B cell (primary cell): ENCODE measurements at regions not wholly inside any gene's neighbourhood (a gene's known extent, or its start where the extent isn't known, plus 50 kb on each side); places are given as distances from the start of the nearest gene placed in this dataset.
"Not testable (repeated sequence)": the region's sequence is repeated elsewhere in the genome, so short reads cannot be mapped to it uniquely, and the experiment has no call there.

Source experiments
- ATAC-seq: fragments of 200-7000 bp; cut with Tn5 transposase; one replicate; pipeline ENCODE4 v1.10.0; 2021; ENCODE audit warnings: low read depth, mild to moderate bottlenecking, moderate number of reproducible peaks, moderate library complexity
- CTCF ChIA-PET: fragments of 350-600 bp; sonication (Branson Sonifier 250); formaldehyde crosslinking; loops from one replicate; lab custom pipeline; 2021; ENCODE audit warnings: antibody characterized with exemption, inconsistent platforms; lab: Charles Lee
- POLR2A ChIA-PET: fragments of 350-600 bp; sonication (Branson Sonifier 250); formaldehyde crosslinking; loops from one replicate; lab custom pipeline; 2021; ENCODE audit warnings: antibody characterized with exemption; lab: Charles Lee
- DNase-seq: peaks from one replicate; pipeline ENCODE4 v3.0.0; 2013
- H2AFZ ChIP-seq: 2 replicates; pipeline ENCODE4 v1.6.1; 2012; ENCODE audit warnings: mild to moderate bottlenecking, low read depth, low read length; ENCODE audit not compliant: insufficient read depth, poor library complexity, severe bottlenecking
- H3K27ac ChIP-seq, 2 donors: 1 replicate in 1 of 2; 2 replicates in 1 of 2; pipeline ENCODE4 v1.5.1; 2012 to 2013; ENCODE audit warnings: low read length in 2 of 2, mild to moderate bottlenecking in 2 of 2, moderate library complexity in 1 of 2
- H3K27me3 ChIP-seq, 4 experiments: fragments of 200-600 bp in 1 of 4; sonication (generic) in 1 of 4; replicated peaks in 1 of 4; 1 replicate in 2 of 4; 2 replicates in 2 of 4; pipeline versions ENCODE4 v1.6.1 to v1.7.0; 2013 to 2016; ENCODE audit warnings: low read length in 3 of 4, mild to moderate bottlenecking in 2 of 4, mixed read lengths in 1 of 4, moderate library complexity in 1 of 4; ENCODE audit not compliant: insufficient read depth in 4 of 4, control insufficient read depth in 3 of 4; ENCODE audit errors: control extremely low read depth in 1 of 4
- H3K36me3 ChIP-seq, 2 experiments: replicated peaks in 1 of 2; 1 replicate in 1 of 2; 2 replicates in 1 of 2; pipeline versions ENCODE4 v1.6.1 to v1.7.1; 2013; ENCODE audit warnings: low read length in 1 of 2; ENCODE audit not compliant: insufficient read depth in 2 of 2, control insufficient read depth in 1 of 2; ENCODE audit errors: control extremely low read depth in 1 of 2, extremely low read depth in 1 of 2
- H3K4me1 ChIP-seq, 2 donors: fragments of 200-600 bp in 1 of 2; sonication (generic) in 1 of 2; 1 replicate in 1 of 2; 2 replicates in 1 of 2; pipeline versions ENCODE4 v1.5.1 to v1.6.1; 2013 to 2017; ENCODE audit warnings: low read length in 2 of 2; ENCODE audit not compliant: control insufficient read depth in 2 of 2, insufficient read depth in 2 of 2
- H3K4me2 ChIP-seq: replicated peaks from 2 replicates; pipeline ENCODE3; 2012; ENCODE audit warnings: mild to moderate bottlenecking, low read depth, low read length; ENCODE audit not compliant: poor library complexity, severe bottlenecking
- H3K4me3 ChIP-seq, 5 experiments: fragments of 200-600 bp in 1 of 5; sonication (generic) in 1 of 5; 1 replicate in 3 of 5; 2 replicates in 2 of 5; pipeline versions ENCODE4 v1.5.1 to v1.7.0; 2011 to 2016; ENCODE audit warnings: low read length in 4 of 5, mild to moderate bottlenecking in 4 of 5, low read depth in 2 of 5, control low read depth in 1 of 5, moderate library complexity in 1 of 5; ENCODE audit not compliant: insufficient read depth in 1 of 5; ENCODE audit errors: control extremely low read depth in 1 of 5, extremely low read depth in 1 of 5
- H3K79me2 ChIP-seq: fragments of 200-600 bp; sonication (generic); one replicate; pipeline ENCODE4 v1.6.0; 2016; ENCODE audit warnings: low read length; ENCODE audit not compliant: control insufficient read depth, insufficient read depth
- H3K9ac ChIP-seq: fragments of 200-600 bp; sonication (generic); 2 replicates; pipeline ENCODE4 v1.6.1; 2017; ENCODE audit warnings: mild to moderate bottlenecking, low read length, moderate library complexity
- H3K9me3 ChIP-seq, 3 donors: one replicate each; pipeline versions ENCODE4 v1.6.1 to v1.7.1; 2013; ENCODE audit warnings: low read length in 2 of 3; ENCODE audit not compliant: control insufficient read depth in 2 of 3, insufficient read depth in 1 of 3; ENCODE audit errors: control extremely low read depth in 1 of 3
- H4K20me1 ChIP-seq: 2 replicates; pipeline ENCODE4 v1.6.0; 2012; ENCODE audit warnings: mild to moderate bottlenecking, low read length; ENCODE audit not compliant: insufficient read depth, control insufficient read depth, poor library complexity, severe bottlenecking
- H3K27ac Mint-ChIP-seq: one replicate; pipeline ENCODE4 v1.8.0; 2021; ENCODE audit warnings: mixed read lengths
- H3K27me3 Mint-ChIP-seq: one replicate; pipeline ENCODE4 v1.8.0; 2021; ENCODE audit warnings: mixed read lengths
- H3K4me1 Mint-ChIP-seq: one replicate; pipeline ENCODE4 v1.8.0; 2021; ENCODE audit warnings: mixed read lengths
- H3K4me3 Mint-ChIP-seq: one replicate; pipeline ENCODE4 v1.8.0; 2021; ENCODE audit warnings: mixed read lengths
- H3K9me3 Mint-ChIP-seq: one replicate; pipeline ENCODE4 v1.8.0; 2022; ENCODE audit warnings: mixed read lengths; ENCODE audit not compliant: insufficient read depth
- CTCF ChIP-seq: fragments of 200-600 bp; IDR thresholded peaks from one replicate; pipeline ENCODE4 v1.8.0; 2022; ENCODE audit warnings: antibody characterized with exemption, mild to moderate bottlenecking
- EZH2 ChIP-seq: IDR thresholded peaks from 2 replicates; pipeline ENCODE4 v1.6.1; 2012; ENCODE audit warnings: borderline replicate concordance, low read depth, mild to moderate bottlenecking, moderate library complexity, low read length; ENCODE audit not compliant: insufficient read depth, poor library complexity, severe bottlenecking
- WGBS: methylation state at CpG from one replicate; pipeline ENCODE4 v1.1.5; 2013; ENCODE audit warnings: missing lambda C conversion rate; ENCODE audit not compliant: insufficient coverage; 5-methylcytosine and 5-hydroxymethylcytosine counted together
- intact Hi-C: fragments of 100-400 bp; cut with micrococcal nuclease; formaldehyde crosslinking; loops from one replicate; pipeline ENCODE4 v1.10.0; 2022

GRCh38 chr6:155755452-155755851 lies 299.8 kb upstream of the NOX3 start:
- no peak overlapping the region for H3K27ac Mint-ChIP-seq
- Histone ChIP-seq H3K4me3 (no peak overlapping the region), H3K36me3 (no peaks in the 10 kb centered on the region), H3K27ac (no peak overlapping the region), H3K79me2 (no peaks in the 10 kb centered on the region), H3K4me2 (no peak overlapping the region), H4K20me1 (no peaks in the 10 kb centered on the region), H3K27me3 (no peaks in the 10 kb centered on the region), H3K9me3 (no peaks in the 10 kb centered on the region), H3K9ac (no peak overlapping the region), H3K4me1 (no peaks in the 10 kb centered on the region), H2AFZ (no peak overlapping the region)
- H3K9me3 Mint-ChIP-seq = peaks cover 12% of the 10 kb centered on the region
- 100% methylated on average over 1 of the region's 3 CpGs for WGBS
- H3K4me3 Mint-ChIP-seq = no peak overlapping the region
- H3K27me3 Mint-ChIP-seq = peaks cover 4% of the 10 kb centered on the region
- POLR2A ChIA-PET = no interaction called here
- DNase-seq = no peak
- CTCF ChIA-PET = no interaction called here
- H3K4me1 Mint-ChIP-seq = no peaks in the 10 kb centered on the region
- intact Hi-C loops = no loop called here
- no peak for ATAC-seq
- TF ChIP-seq EZH2 (no peak), CTCF (no peak)

- H3K4me1 Mint-ChIP-seq, H3K9me3 Mint-ChIP-seq, H3K27me3 Mint-ChIP-seq, H3K4me3 ChIP-seq, DNase-seq, intact Hi-C loops, H3K27ac ChIP-seq, H3K9ac ChIP-seq, H3K9me3 ChIP-seq, H3K4me2 ChIP-seq, POLR2A ChIA-PET, ATAC-seq, H3K79me2 ChIP-seq, H4K20me1 ChIP-seq, H3K36me3 ChIP-seq, H2AFZ ChIP-seq, H3K4me1 ChIP-seq, CTCF ChIA-PET, H3K27me3 ChIP-seq, H3K27ac Mint-ChIP-seq, H3K4me3 Mint-ChIP-seq: not testable (repeated sequence)
- 100% methylated on average over 1 of the region's 3 CpGs for WGBS
These were observed 293.1 kb upstream of the NOX3 start for GRCh38 chr6:155748778-155749177.
